HG03196 (cell line): ENCODE measurements at regions not wholly inside any gene's neighbourhood (a gene's known extent, or its start where the extent isn't known, plus 50 kb on each side); places are given as distances from the start of the nearest gene placed in this dataset.
"Not testable (repeated sequence)": the region's sequence is repeated elsewhere in the genome, so short reads cannot be mapped to it uniquely, and the experiment has no call there.

ENCODE experiments used
- ATAC-seq: cut with Tn5 transposase; IDR thresholded peaks from one replicate; pipeline ENCODE4 v1.9.1; 2021; ENCODE audit not compliant: unreplicated experiment

- no peak for ATAC-seq
These were observed 127.2 kb upstream of the RGS6 start for GRCh38 chr14:71804992-71805391.

- ATAC-seq = not testable (repeated sequence)
These were observed 125.2 kb upstream of the RGS6 start for GRCh38 chr14:71807049-71807448.

- not testable (repeated sequence) for ATAC-seq
These were observed 121.4 kb upstream of the RGS6 start for GRCh38 chr14:71810800-71811199.

GRCh38 chr14:71812693-71813092 is 119.5 kb upstream of the RGS6 start:
- no peak for ATAC-seq

- no peak for ATAC-seq
These were observed 117.1 kb upstream of the RGS6 start for GRCh38 chr14:71815110-71815509.

GRCh38 chr14:71824816-71825215 is 107.4 kb upstream of the RGS6 start:
- ATAC-seq = no peak

GRCh38 chr14:71833476-71833875 is 98.8 kb upstream of the RGS6 start:
- ATAC-seq = no peak

- no peak for ATAC-seq
These were observed 97.7 kb upstream of the RGS6 start for GRCh38 chr14:71834284-71835204.

GRCh38 chr14:71852181-71852580 is 80.0 kb upstream of the RGS6 start:
- ATAC-seq = no peak

GRCh38 chr14:71855399-71856036 is 76.7 kb upstream of the RGS6 start:
- no peak for ATAC-seq

- ATAC-seq = no peak
These were observed 75.9 kb upstream of the RGS6 start for GRCh38 chr14:71856199-71856919.

- no peak for ATAC-seq
These were observed 69.2 kb upstream of the RGS6 start for GRCh38 chr14:71863049-71863448.

- ATAC-seq = no peak
These were observed 68.5 kb upstream of the RGS6 start for GRCh38 chr14:71863766-71864165.
